Gastrocnemius medialis (tissue), 4 donors: ENCODE measurements at regions not wholly inside any gene's neighbourhood (a gene's known extent, or its start where the extent isn't known, plus 50 kb on each side); places are given as distances from the start of the nearest gene placed in this dataset.

ENCODE experiments used
- POLR2A ChIP-seq, 2 donors: fragments of 450-650 bp; IDR thresholded peaks; one replicate each; pipeline ENCODE4 v1.6.1; 2017; ENCODE audit warnings: antibody characterized with exemption in 2 of 2, mild to moderate bottlenecking in 2 of 2, moderate library complexity in 2 of 2
- TF ChIP-seq, protein P1 (sequence below), 5 experiments: fragments of 450-650 bp in 3 of 5; fragments of 200-600 bp in 2 of 5; sonication (generic) in 2 of 5; IDR thresholded peaks in 4 of 5; conservative IDR thresholded peaks in 1 of 5; 1 replicate in 4 of 5; 2 replicates in 1 of 5; pipeline ENCODE4 v1.5.1; 2016 to 2019; ENCODE audit warnings: antibody characterized with exemption in 5 of 5, mild to moderate bottlenecking in 3 of 5, moderate library complexity in 3 of 5

DNA sequence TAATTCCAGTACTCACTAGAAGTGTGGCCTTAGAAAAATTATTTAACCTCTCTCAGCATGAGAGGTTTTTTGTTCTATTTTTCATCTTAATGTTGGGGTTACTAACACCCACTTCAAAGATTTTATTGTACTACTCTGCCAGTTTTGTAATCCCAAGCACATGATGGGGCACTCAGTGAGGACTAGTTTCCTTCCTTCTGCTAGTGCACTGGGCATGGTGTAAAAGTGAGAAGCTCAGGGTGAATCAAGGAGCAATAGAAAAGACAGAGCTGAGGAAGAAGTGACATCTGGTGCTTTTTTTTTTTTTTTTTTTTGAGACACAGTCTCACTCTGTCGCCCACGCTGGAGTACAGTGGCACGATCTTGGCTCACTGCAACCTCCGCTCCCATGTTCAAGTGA is 439.4 kb upstream of the ARID1B start:
- TF ChIP-seq, protein P1, sequence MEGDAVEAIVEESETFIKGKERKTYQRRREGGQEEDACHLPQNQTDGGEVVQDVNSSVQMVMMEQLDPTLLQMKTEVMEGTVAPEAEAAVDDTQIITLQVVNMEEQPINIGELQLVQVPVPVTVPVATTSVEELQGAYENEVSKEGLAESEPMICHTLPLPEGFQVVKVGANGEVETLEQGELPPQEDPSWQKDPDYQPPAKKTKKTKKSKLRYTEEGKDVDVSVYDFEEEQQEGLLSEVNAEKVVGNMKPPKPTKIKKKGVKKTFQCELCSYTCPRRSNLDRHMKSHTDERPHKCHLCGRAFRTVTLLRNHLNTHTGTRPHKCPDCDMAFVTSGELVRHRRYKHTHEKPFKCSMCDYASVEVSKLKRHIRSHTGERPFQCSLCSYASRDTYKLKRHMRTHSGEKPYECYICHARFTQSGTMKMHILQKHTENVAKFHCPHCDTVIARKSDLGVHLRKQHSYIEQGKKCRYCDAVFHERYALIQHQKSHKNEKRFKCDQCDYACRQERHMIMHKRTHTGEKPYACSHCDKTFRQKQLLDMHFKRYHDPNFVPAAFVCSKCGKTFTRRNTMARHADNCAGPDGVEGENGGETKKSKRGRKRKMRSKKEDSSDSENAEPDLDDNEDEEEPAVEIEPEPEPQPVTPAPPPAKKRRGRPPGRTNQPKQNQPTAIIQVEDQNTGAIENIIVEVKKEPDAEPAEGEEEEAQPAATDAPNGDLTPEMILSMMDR (IDR thresholded peaks at IDR 0.05 in 4 of 5, conservative IDR thresholded peaks at IDR 0.05 in 1 of 5), result no peak
- no peak for TF ChIP-seq POLR2A (IDR thresholded peaks at IDR 0.05)
